Nephron progenitor cell (in vitro differentiated cells): ENCODE measurements at regions not wholly inside any gene's neighbourhood (a gene's known extent, or its start where the extent isn't known, plus 50 kb on each side); places are given as distances from the start of the nearest gene placed in this dataset.

ENCODE experiments used
- DNase-seq: peaks from one replicate; pipeline ENCODE4 v3.0.0; 2021
- H3K27ac Mint-ChIP-seq: 2 replicates; pipeline ENCODE4 v1.8.0; 2021; ENCODE audit warnings: mild to moderate bottlenecking, moderate library complexity, mixed read lengths
- H3K27me3 Mint-ChIP-seq: 2 replicates; pipeline ENCODE4 v1.8.0; 2021; ENCODE audit warnings: mild to moderate bottlenecking, low read depth, mixed read lengths; ENCODE audit not compliant: poor library complexity
- H3K36me3 Mint-ChIP-seq: 2 replicates; pipeline ENCODE4 v1.8.0; 2021; ENCODE audit warnings: low read depth, mixed read lengths
- H3K4me1 Mint-ChIP-seq: 2 replicates; pipeline ENCODE4 v1.8.0; 2021; ENCODE audit warnings: mixed read lengths
- H3K4me3 Mint-ChIP-seq: 2 replicates; pipeline ENCODE4 v1.8.0; 2021; ENCODE audit warnings: mild to moderate bottlenecking, moderate library complexity, mixed read lengths
- H3K9me3 Mint-ChIP-seq: 2 replicates; pipeline ENCODE4 v1.8.0; 2021; ENCODE audit warnings: mild to moderate bottlenecking, moderate library complexity, mixed read lengths
- TF ChIP-seq, protein P1 (sequence below): fragments of 200-600 bp; sonication (generic); IDR thresholded peaks from 2 replicates; pipeline ENCODE4 v1.5.0; 2021; ENCODE audit warnings: antibody characterized with exemption

DNA sequence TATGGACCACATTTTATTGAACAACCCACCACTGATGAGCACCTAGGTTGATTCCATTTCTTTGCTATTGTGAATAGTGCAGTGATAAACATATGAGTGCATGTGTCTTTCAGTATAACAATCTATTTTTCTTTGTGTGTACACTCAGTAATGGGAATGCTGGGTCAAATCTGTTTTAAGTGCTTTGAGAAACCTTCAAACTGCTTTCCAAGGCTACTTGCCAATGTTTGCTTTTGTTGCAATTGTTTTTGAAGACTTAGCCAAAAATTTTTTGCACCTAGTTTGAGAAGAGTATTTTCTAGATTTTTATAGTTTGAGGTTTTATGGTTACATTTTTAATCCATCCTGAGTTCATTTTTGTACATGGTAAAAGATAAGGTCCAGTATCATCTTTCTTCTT is 587.4 kb upstream of the SETBP1 start:
- TF ChIP-seq, protein P1, sequence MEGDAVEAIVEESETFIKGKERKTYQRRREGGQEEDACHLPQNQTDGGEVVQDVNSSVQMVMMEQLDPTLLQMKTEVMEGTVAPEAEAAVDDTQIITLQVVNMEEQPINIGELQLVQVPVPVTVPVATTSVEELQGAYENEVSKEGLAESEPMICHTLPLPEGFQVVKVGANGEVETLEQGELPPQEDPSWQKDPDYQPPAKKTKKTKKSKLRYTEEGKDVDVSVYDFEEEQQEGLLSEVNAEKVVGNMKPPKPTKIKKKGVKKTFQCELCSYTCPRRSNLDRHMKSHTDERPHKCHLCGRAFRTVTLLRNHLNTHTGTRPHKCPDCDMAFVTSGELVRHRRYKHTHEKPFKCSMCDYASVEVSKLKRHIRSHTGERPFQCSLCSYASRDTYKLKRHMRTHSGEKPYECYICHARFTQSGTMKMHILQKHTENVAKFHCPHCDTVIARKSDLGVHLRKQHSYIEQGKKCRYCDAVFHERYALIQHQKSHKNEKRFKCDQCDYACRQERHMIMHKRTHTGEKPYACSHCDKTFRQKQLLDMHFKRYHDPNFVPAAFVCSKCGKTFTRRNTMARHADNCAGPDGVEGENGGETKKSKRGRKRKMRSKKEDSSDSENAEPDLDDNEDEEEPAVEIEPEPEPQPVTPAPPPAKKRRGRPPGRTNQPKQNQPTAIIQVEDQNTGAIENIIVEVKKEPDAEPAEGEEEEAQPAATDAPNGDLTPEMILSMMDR, result no peak
- Mint-ChIP-seq H3K36me3 (peaks cover 16% of the 10 kb centered on the region), H3K27ac (no peak overlapping the region), H3K9me3 (peaks cover 30% of the 10 kb centered on the region), H3K4me1 (peaks cover 11% of the 10 kb centered on the region), H3K4me3 (no peak overlapping the region), H3K27me3 (no peaks in the 10 kb centered on the region)
- DNase-seq, result no peak

DNA sequence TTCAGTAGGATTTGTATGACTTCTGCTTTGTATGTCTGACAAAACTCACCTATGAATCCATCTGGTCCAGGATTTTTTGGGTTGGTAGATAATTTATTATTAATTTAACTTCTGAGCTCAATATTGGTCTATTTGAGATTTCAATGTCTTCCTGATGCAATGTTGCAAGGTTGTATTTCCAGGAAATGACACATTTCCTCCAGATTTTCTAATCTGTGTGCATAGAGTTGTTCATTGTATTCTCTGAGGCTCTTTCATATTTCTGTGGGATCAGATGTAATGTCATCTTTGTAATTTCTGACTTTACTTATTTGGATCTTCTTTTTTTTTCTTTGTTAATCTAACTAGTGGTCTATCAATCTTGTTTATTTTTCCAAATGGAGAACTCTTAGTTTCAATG is 584.7 kb upstream of the SETBP1 start:
- peaks cover 14% of the 10 kb centered on the region for H3K4me1 Mint-ChIP-seq
- no peak for DNase-seq
- peaks cover 51% of the 10 kb centered on the region for H3K9me3 Mint-ChIP-seq
- peaks cover 20% of the 10 kb centered on the region for H3K36me3 Mint-ChIP-seq
- H3K27ac Mint-ChIP-seq, result no peak overlapping the region
- H3K4me3 Mint-ChIP-seq, result no peak overlapping the region
- no peaks in the 10 kb centered on the region for H3K27me3 Mint-ChIP-seq
- TF ChIP-seq, protein P1, result no peak

DNA sequence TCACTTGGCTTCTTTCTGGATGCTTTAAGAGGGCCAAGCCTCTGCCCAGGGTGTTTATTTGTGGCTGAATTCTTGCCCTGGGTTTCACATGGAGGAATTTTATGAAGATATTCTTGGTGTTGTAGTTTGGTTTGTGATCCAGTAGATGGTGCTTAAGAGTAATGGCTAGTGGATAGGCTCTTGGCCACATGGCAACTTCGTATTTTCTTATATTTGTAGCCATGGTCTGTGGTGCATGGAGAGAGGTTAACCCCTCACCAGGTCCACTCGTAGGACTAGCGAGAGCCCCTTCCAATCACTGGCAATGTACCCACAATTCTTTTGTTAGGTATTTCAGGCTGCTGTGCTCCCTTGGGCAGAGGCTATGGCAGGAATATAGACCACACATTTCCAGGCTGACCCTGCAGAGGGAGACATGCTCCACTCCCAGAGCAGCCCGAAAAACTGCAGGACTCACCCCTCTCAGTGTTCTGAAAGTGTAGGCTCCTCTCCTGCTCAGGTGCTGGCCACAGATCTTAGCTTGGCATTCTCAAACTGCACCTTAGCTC is 582.1 kb upstream of the SETBP1 start:
- DNase-seq, result no peak
- Mint-ChIP-seq H3K27me3 (no peaks in the 10 kb centered on the region), H3K4me1 (peaks cover 14% of the 10 kb centered on the region), H3K4me3 (no peak overlapping the region), H3K27ac (no peak overlapping the region), H3K36me3 (peaks cover 20% of the 10 kb centered on the region), H3K9me3 (peaks cover 52% of the 10 kb centered on the region)
- TF ChIP-seq, protein P1, result no peak

DNA sequence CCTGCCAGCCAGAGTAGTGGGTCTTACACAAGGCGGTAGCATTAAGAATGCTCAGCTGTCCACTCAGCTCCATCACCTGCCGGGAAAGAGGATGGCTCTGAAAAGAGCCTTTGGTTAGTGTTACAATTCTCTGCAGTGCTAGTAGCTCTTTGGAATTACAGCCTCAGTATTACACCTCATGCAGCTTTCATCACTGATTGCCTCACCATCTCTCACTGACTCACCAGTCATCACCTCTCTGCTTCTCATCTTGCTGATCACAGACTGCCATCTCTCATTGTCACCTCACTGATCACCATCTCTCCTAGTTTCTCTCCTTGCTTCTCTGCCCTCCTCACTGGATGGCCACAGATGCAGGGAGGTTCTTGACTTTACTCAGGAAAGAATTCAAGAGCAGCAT is 573.5 kb upstream of the SETBP1 start:
- no peak for DNase-seq
- no peaks in the 10 kb centered on the region for H3K4me1 Mint-ChIP-seq
- H3K27ac Mint-ChIP-seq, result no peak overlapping the region
- TF ChIP-seq, protein P1, result no peak
- no peaks in the 10 kb centered on the region for H3K36me3 Mint-ChIP-seq
- H3K9me3 Mint-ChIP-seq, result no peaks in the 10 kb centered on the region
- H3K4me3 Mint-ChIP-seq, result no peak overlapping the region
- H3K27me3 Mint-ChIP-seq, result no peaks in the 10 kb centered on the region

DNA sequence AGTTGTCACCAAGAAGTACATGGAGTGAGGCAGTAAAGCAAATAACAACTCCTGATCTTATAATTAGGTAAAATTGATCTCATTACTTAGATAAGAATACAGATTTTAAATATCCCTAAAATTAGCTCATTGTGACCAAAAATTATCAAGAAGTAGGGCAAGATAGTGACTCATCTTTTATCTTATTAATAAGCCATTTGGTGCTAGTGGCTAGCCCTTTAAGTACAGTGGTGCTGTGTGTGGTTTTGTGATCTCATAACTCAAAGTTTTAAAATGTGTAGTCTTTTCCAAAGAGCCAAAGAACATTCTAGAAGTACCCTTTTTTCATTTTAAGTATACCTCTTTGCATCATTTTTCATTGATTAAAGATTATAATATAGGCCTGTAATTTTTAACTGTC is 569.4 kb upstream of the SETBP1 start:
- no peak overlapping the region for H3K27ac Mint-ChIP-seq
- no peak overlapping the region for H3K4me3 Mint-ChIP-seq
- no peaks in the 10 kb centered on the region for H3K27me3 Mint-ChIP-seq
- TF ChIP-seq, protein P1, result no peak
- no peak for DNase-seq
- no peaks in the 10 kb centered on the region for H3K4me1 Mint-ChIP-seq
- H3K9me3 Mint-ChIP-seq, result no peaks in the 10 kb centered on the region
- H3K36me3 Mint-ChIP-seq, result no peaks in the 10 kb centered on the region

DNA sequence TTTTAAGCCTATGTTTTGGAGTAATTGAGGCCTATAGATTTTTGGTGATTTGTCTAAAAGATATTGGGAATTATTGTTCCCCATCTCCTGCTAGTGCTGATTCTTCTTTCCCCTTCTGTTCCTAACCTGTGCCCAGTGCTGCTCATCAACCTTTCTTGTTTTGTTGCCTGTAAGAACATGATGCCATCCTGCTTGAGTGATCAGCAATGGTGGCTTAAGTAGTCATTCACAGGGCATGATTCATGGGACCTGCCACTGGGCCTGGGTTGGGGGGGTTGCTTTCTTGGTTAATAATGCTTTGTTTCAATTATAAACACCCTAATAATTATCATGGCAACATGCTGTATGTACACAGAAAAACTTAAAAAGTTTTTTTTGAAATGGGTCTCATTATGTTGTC is 562.9 kb upstream of the SETBP1 start:
- no peak overlapping the region for H3K27ac Mint-ChIP-seq
- no peaks in the 10 kb centered on the region for H3K36me3 Mint-ChIP-seq
- TF ChIP-seq, protein P1, result no peak
- DNase-seq, result no peak
- H3K27me3 Mint-ChIP-seq, result no peaks in the 10 kb centered on the region
- no peaks in the 10 kb centered on the region for H3K9me3 Mint-ChIP-seq
- H3K4me3 Mint-ChIP-seq, result no peak overlapping the region
- H3K4me1 Mint-ChIP-seq, result no peaks in the 10 kb centered on the region
